ENCODE measurements at regions not wholly inside any gene's neighbourhood (a gene's known extent, or its start where the extent isn't known, plus 50 kb on each side); places are given as distances from the start of the nearest gene placed in this dataset.
A peak's percentile ranks its signal among the peaks of the same experiment; 100 is the strongest.

- H4K5ac ChIP-seq (ENCODE audit: insufficient read length, low read depth, low read length) = no peak overlapping the region
- H3K14ac ChIP-seq (ENCODE audit: insufficient read length) = no peak overlapping the region
- no peaks in the 10 kb centered on the region for H4K20me1 ChIP-seq (replicated peaks in 1 of 2; ENCODE audit: control insufficient read depth in 1 of 2, insufficient read depth in 2 of 2, low read length in 2 of 2)
- H2BK12ac ChIP-seq (ENCODE audit: low read depth, low read length) = no peak overlapping the region
- H3K27me3 ChIP-seq (replicated peaks in 1 of 4; ENCODE audit: control insufficient read depth in 3 of 4, extremely low read depth in 1 of 4, insufficient read depth in 3 of 4, low read length in 3 of 4) = no peaks in the 10 kb centered on the region; a peak in 1 of 7 replicates
- no peak overlapping the region for H3K27ac ChIP-seq (ENCODE audit: low read depth, low read length)
- no peak overlapping the region for H3K23ac ChIP-seq (ENCODE audit: insufficient read length)
- no peak overlapping the region for H3K18ac ChIP-seq (ENCODE audit: extremely low read depth, low read length)
- no peaks in the 10 kb centered on the region for H3K36me3 ChIP-seq (ENCODE audit: control insufficient read depth in 2 of 4, insufficient read depth in 4 of 4, low read length in 3 of 4)
- no peaks in the 10 kb centered on the region for H3K23me2 ChIP-seq (ENCODE audit: low read depth, low read length)
- H3K56ac ChIP-seq (replicated peaks; ENCODE audit: insufficient read length, low read depth, low read length) = no peak overlapping the region
- H3K9me3 ChIP-seq (ENCODE audit: insufficient read depth in 2 of 2, low read depth in 1 of 2, low read length in 1 of 2) = no peaks in the 10 kb centered on the region
- TF ChIP-seq MAX (IDR thresholded peaks at IDR 0.05) = no peak
- no peak for TF ChIP-seq RAD21 (IDR thresholded peaks at IDR 0.05 in 1 of 2, conservative IDR thresholded peaks at IDR 0.05 in 1 of 2; ENCODE audit: low read depth in 2 of 2, low read length in 2 of 2)
- TF ChIP-seq POU5F1 (IDR thresholded peaks at IDR 0.05; ENCODE audit: low read depth, low read length) = no peak
- TF ChIP-seq SUZ12 (IDR thresholded peaks at IDR 0.05; ENCODE audit: low read length) = no peak
- CTCF ChIA-PET (ENCODE audit: partially characterized antibody) = interaction anchor here (0.6 to 4.5 kb wide), 15 partner anchors 10 to 256 kb away, joined by 3 to 25 read pairs (median 5); no protein-coding TSS in a partner anchor
- DNase-seq (ENCODE audit: low read depth in 1 of 2, low spot score in 2 of 2) = no peak
- no peaks in the 10 kb centered on the region for H3K79me2 ChIP-seq (ENCODE audit: control insufficient read depth in 1 of 2, insufficient read depth in 2 of 2, low read length in 2 of 2)
- H4K8ac ChIP-seq (ENCODE audit: extremely low read depth, insufficient read depth, low read length) = peak overlapping the region; percentile 22; the same call in 1 of the 2 replicates
- peaks cover 0 to 9% (median 4%) of the 10 kb centered on the region in 4 experiments; a peak in 5 of 7 replicates for H3K4me1 ChIP-seq (replicated peaks in 1 of 4; ENCODE audit: control insufficient read depth in 3 of 4, insufficient read depth in 4 of 4, low read length in 3 of 4)
- H3K9ac ChIP-seq (replicated peaks in 1 of 4; ENCODE audit: extremely low read depth in 1 of 4, low read depth in 3 of 4, low read length in 3 of 4) = no peak overlapping the region
- no peak overlapping the region for H2AK5ac ChIP-seq (ENCODE audit: low read depth, low read length)
- H2BK20ac ChIP-seq (ENCODE audit: low read length) = no peak overlapping the region
- no peak for FAIRE-seq
- no peak overlapping the region for H2BK120ac ChIP-seq (replicated peaks; ENCODE audit: low read depth, low read length)
- H3K4ac ChIP-seq (replicated peaks; ENCODE audit: insufficient read length, low read depth, low read length) = no peak overlapping the region
- WGBS, 2 experiments (ENCODE audit: extremely low coverage in 1 of 2, insufficient coverage in 1 of 2, insufficient read length in 1 of 2, insufficient replicate concordance in 2 of 2, low coverage in 1 of 2, low lambda C conversion rate in 2 of 2, missing lambda C conversion rate in 1 of 2) = 91% methylated on average over 28 of the region's 28 CpGs; no CpG with 5 or more reads in 1 of the 2 experiments
- H2BK15ac ChIP-seq (ENCODE audit: low read length) = no peak overlapping the region
- no peak overlapping the region for H2BK5ac ChIP-seq (ENCODE audit: low read depth, low read length)
- peaks cover 2% of the 10 kb centered on the region; the same call in 1 of the 2 replicates for H3K79me1 ChIP-seq (ENCODE audit: low read depth, low read length)
- POLR2A ChIA-PET (ENCODE audit: partially characterized antibody) = interaction anchor here (0.8 kb wide), 1 partner anchor 11 kb away, joined by 3 read pairs; no protein-coding TSS in a partner anchor
- no peak overlapping the region for H4K91ac ChIP-seq (replicated peaks; ENCODE audit: insufficient read length, low read length)
- no peak overlapping the region for H3K4me3 ChIP-seq (ENCODE audit: extremely low read depth in 1 of 4, insufficient read depth in 2 of 4, low read depth in 3 of 4, low read length in 4 of 4)
- no peak overlapping the region for H2AFZ ChIP-seq (ENCODE audit: low read length)
- no peak overlapping the region for H3K4me2 ChIP-seq (ENCODE audit: insufficient read depth in 1 of 2, low read depth in 2 of 2, low read length in 2 of 2)
Observed at GRCh38 chr11:69939551-69940245, 120.5 kb upstream of the FGF3 start.
